Astrocyte of the cerebellum (primary cell): ENCODE measurements at regions not wholly inside any gene's neighbourhood (a gene's known extent, or its start where the extent isn't known, plus 50 kb on each side); places are given as distances from the start of the nearest gene placed in this dataset.

Experiments used
- DNase-seq: peaks from one replicate; pipeline ENCODE4 v3.0.0-alpha.2; 2011; ENCODE audit warnings: low read depth
- H3K4me3 ChIP-seq: 2 replicates; pipeline ENCODE4 v1.5.1; 2011; ENCODE audit warnings: mild to moderate bottlenecking, low read depth, low read length, moderate library complexity
- CTCF ChIP-seq: IDR thresholded peaks from 2 replicates; pipeline ENCODE4 v1.5.1; 2012; ENCODE audit warnings: low read length, low read depth, moderate library complexity, mild to moderate bottlenecking; ENCODE audit errors: missing control alignments
- in situ Hi-C: cut with HindIII; loops from 2 replicates; pipeline ENCODE4 v1.10.0; 2017; ENCODE audit warnings: low sequenced_read_pairs

GRCh38 chr11:109241988-109242536 is 179.9 kb upstream of the C11orf87 start:
- in situ Hi-C loops: no loop called here
- no peak for DNase-seq
- H3K4me3 ChIP-seq: no peak overlapping the region
- TF ChIP-seq CTCF: no peak

- in situ Hi-C loops: no loop called here
Measured at GRCh38 chr11:109247071-109247470, 174.9 kb upstream of the C11orf87 start.

GRCh38 chr11:109249597-109249996 is 172.4 kb upstream of the C11orf87 start:
- in situ Hi-C loops: no loop called here
- no peak overlapping the region for H3K4me3 ChIP-seq
- no peak for DNase-seq
- no peak for TF ChIP-seq CTCF

More at GRCh38 chr11:109247071-109247470, 174.9 kb upstream of the C11orf87 start:
- H3K4me3 ChIP-seq: no peak overlapping the region
- DNase-seq: no peak
- TF ChIP-seq CTCF: no peak

- no peak for TF ChIP-seq CTCF
- in situ Hi-C loops: no loop called here
- no peak overlapping the region for H3K4me3 ChIP-seq
- DNase-seq: no peak
Measured at GRCh38 chr11:109251230-109251629, 170.8 kb upstream of the C11orf87 start.

GRCh38 chr11:109264128-109264527 is 157.9 kb upstream of the C11orf87 start:
- no peak for TF ChIP-seq CTCF
- in situ Hi-C loops: loop anchor here (10.0 kb wide), 1 partner anchor 559 kb away; no protein-coding TSS in a partner anchor
- DNase-seq: no peak
- H3K4me3 ChIP-seq: no peak overlapping the region

GRCh38 chr11:109267293-109268095 is 154.5 kb upstream of the C11orf87 start:
- no peak overlapping the region for H3K4me3 ChIP-seq
- in situ Hi-C loops: loop anchor here (10.0 kb wide), 1 partner anchor 563 kb away; no protein-coding TSS in a partner anchor
- DNase-seq: peak; percentile 19
- no peak for TF ChIP-seq CTCF
